ENCODE measurements at regions not wholly inside any gene's neighbourhood (a gene's known extent, or its start where the extent isn't known, plus 50 kb on each side); places are given as distances from the start of the nearest gene placed in this dataset.

DNA sequence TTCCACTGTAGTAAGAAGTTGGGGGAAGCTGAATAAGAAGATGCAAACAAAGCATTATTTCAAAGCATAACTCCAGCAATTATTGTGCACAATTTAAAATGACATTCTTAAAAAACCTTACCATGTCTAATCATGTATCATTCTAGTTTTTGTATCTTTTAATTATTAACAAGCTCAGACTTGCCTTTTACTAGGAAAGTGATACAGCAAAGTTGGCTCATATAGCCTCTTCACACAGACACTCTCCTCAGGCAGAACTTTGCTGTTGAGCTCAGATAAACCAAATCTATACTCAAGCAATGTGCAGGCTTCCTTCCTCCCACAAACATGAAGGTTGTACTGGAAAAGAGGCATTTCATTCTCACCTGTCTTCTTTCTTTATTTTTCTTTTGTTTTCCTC lies 358.7 kb upstream of the EMCN start:
- TF ChIP-seq, protein P1, sequence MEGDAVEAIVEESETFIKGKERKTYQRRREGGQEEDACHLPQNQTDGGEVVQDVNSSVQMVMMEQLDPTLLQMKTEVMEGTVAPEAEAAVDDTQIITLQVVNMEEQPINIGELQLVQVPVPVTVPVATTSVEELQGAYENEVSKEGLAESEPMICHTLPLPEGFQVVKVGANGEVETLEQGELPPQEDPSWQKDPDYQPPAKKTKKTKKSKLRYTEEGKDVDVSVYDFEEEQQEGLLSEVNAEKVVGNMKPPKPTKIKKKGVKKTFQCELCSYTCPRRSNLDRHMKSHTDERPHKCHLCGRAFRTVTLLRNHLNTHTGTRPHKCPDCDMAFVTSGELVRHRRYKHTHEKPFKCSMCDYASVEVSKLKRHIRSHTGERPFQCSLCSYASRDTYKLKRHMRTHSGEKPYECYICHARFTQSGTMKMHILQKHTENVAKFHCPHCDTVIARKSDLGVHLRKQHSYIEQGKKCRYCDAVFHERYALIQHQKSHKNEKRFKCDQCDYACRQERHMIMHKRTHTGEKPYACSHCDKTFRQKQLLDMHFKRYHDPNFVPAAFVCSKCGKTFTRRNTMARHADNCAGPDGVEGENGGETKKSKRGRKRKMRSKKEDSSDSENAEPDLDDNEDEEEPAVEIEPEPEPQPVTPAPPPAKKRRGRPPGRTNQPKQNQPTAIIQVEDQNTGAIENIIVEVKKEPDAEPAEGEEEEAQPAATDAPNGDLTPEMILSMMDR (IDR thresholded peaks at IDR 0.05; ENCODE audit: insufficient read depth, low read length, poor library complexity, severe bottlenecking) = no peak
- TF ChIP-seq EZH2phosphoT487 (conservative IDR thresholded peaks at IDR 0.05; ENCODE audit: low read length) = no peak

Data from SU-DHL-6 (cell line).